HEK293T (cell line): ENCODE measurements at regions not wholly inside any gene's neighbourhood (a gene's known extent, or its start where the extent isn't known, plus 50 kb on each side); places are given as distances from the start of the nearest gene placed in this dataset.

ENCODE experiments used
- CTCF ChIA-PET: fragments of 350-600 bp; formaldehyde crosslinking; extraction: SDS; loops from one replicate; lab custom pipeline; 2021; ENCODE audit warnings: antibody characterized with exemption, inconsistent platforms; lab: Yijun Ruan, JAX
- POLR2A ChIA-PET: fragments of 350-600 bp; formaldehyde crosslinking; extraction: SDS; loops from one replicate; lab custom pipeline; 2020; ENCODE audit warnings: antibody characterized with exemption, inconsistent platforms; lab: Yijun Ruan, JAX
- DNase-seq: peaks from one replicate; pipeline ENCODE4 v3.0.0; 2012; ENCODE audit warnings: mixed read lengths; ENCODE audit errors: extremely low spot score
- ARNT ChIP-seq: fragments of 450-650 bp; IDR thresholded peaks from 2 replicates; pipeline ENCODE4 v1.6.1; 2017; ENCODE audit warnings: mild to moderate bottlenecking
- BHLHE40 ChIP-seq: fragments of 450-650 bp; IDR thresholded peaks from 2 replicates; pipeline ENCODE4 v1.6.1; 2016; ENCODE audit warnings: mild to moderate bottlenecking, moderate library complexity, borderline replicate concordance
- CTBP1 ChIP-seq: fragments of 450-650 bp; IDR thresholded peaks from 2 replicates; pipeline ENCODE4 v1.6.1; 2016; ENCODE audit warnings: borderline replicate concordance
- ELF4 ChIP-seq: fragments of 450-650 bp; IDR thresholded peaks from 2 replicates; pipeline ENCODE4 v1.6.1; 2017; ENCODE audit warnings: antibody characterized with exemption
- FOXA1 ChIP-seq: fragments of 450-650 bp; IDR thresholded peaks from 2 replicates; pipeline ENCODE4 v1.6.1; 2016; ENCODE audit warnings: mild to moderate bottlenecking
- FOXK2 ChIP-seq: fragments of 450-650 bp; IDR thresholded peaks from 2 replicates; pipeline ENCODE4 v1.6.1; 2016; ENCODE audit warnings: mild to moderate bottlenecking
- FOXM1 ChIP-seq: fragments of 450-650 bp; IDR thresholded peaks from 2 replicates; pipeline ENCODE4 v1.6.1; 2017; ENCODE audit warnings: mild to moderate bottlenecking, borderline replicate concordance
- HDGF ChIP-seq: fragments of 450-650 bp; IDR thresholded peaks from 2 replicates; pipeline ENCODE4 v1.6.1; 2017; ENCODE audit warnings: antibody characterized with exemption, borderline replicate concordance
- L3MBTL2 ChIP-seq: fragments of 450-650 bp; conservative IDR thresholded peaks from 2 replicates; pipeline ENCODE4 v1.6.1; 2016; ENCODE audit warnings: mild to moderate bottlenecking
- LEF1 ChIP-seq: fragments of 450-650 bp; IDR thresholded peaks from 2 replicates; pipeline ENCODE4 v1.6.1; 2017; ENCODE audit warnings: mild to moderate bottlenecking, borderline replicate concordance
- NFRKB ChIP-seq: fragments of 450-650 bp; IDR thresholded peaks from 2 replicates; pipeline ENCODE4 v1.6.1; 2016; ENCODE audit warnings: mild to moderate bottlenecking, moderate library complexity
- SP1 ChIP-seq: fragments of 450-650 bp; IDR thresholded peaks from 2 replicates; pipeline ENCODE4 v1.6.1; 2017
- SUZ12 ChIP-seq: fragments of 450-650 bp; IDR thresholded peaks from 2 replicates; pipeline ENCODE4 v1.6.1; 2016; ENCODE audit warnings: mild to moderate bottlenecking
- TARDBP ChIP-seq: fragments of 450-650 bp; IDR thresholded peaks from 2 replicates; pipeline ENCODE4 v1.6.1; 2016
- ZNF384 ChIP-seq: fragments of 450-650 bp; IDR thresholded peaks from 2 replicates; pipeline ENCODE4 v1.6.1; 2016
- TF ChIP-seq, protein P1 (sequence below): fragments of 450-650 bp; IDR thresholded peaks from 2 replicates; pipeline ENCODE4 v1.6.1; 2016

DNA sequence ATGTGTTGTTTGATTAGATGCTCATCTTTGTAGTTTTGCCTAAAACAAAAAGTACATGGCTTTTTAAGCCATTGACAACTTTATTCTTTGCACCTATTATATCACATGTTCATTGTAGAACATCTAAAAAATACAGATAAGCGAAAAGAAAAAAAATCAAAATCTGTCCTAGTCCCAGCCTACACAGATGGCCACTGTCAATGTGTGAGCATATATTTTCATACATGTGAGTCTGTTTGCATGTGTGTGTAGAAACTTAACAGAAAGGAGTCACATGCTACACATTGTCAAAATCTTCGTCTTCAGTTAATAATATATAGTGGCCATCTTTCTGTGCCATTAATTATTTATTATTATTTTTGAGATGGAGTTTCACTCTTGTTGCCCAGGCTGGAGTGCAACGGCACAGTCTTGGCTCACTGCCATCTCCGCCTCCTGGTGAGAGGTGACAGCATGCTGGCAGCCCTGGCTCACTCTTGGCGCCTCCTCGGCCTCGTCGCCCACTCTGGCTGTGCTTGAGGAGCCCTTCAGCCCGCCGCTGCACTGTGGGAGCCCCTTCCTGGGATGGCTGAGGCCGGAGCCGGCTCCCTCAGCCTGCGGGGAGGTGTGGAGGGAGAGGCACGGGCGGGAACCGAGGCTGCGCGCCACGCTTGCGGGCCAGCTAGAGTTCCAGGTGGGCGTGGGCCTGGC lies 68.5 kb upstream of the AMZ2 start:
- DNase-seq, result no peak
- POLR2A ChIA-PET, result no interaction called here
- TF ChIP-seq L3MBTL2 (no peak), FOXM1 (no peak), ARNT (no peak), FOXK2 (no peak), FOXA1 (no peak), NFRKB (no peak), TARDBP (no peak), BHLHE40 (no peak), CTBP1 (no peak)
- CTCF ChIA-PET, result interaction anchor here (1.5 kb wide), 1 partner anchor 21 kb away, joined by 6 read pairs; no protein-coding TSS in a partner anchor

DNA sequence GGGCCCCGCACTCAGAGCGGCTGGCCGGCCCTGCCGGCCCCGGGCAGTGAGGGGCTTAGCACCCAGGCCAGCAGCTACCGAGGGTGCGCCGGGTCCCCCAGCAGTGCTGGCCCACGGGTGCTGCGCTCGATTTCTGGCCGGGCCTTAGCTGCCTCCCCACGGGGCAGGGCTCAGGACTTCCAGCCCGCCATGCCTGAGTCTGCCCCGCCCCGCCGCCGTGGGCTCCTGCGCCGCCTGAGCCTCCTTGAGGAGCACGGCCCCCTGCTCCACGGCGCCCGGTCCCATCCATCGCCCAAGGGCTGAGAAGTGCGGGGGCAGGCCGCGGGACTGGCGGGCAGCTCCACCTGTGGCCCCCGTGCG lies 67.9 kb upstream of the AMZ2 start:
- POLR2A ChIA-PET, result no interaction called here

DNA sequence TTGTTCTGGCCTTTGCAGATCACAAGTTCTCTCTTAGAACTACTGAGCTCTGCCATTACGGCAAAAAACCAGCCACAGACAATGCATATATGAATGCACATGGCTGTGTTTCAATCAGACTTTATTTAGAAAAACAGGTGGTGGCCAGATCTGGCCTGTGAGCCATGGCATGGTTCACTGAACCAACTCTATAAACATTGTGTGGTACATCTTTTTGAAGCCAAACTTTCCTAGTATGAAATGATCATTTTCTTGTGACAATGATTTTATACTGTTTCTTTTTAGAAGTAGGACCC lies 65.9 kb upstream of the AMZ2 start:
- DNase-seq, result no peak
- CTCF ChIA-PET, result interaction anchor here (0.7 kb wide), 1 partner anchor 12 kb away, joined by 5 read pairs; no protein-coding TSS in a partner anchor
- no peak for TF ChIP-seq ARNT
- TF ChIP-seq, protein P1, sequence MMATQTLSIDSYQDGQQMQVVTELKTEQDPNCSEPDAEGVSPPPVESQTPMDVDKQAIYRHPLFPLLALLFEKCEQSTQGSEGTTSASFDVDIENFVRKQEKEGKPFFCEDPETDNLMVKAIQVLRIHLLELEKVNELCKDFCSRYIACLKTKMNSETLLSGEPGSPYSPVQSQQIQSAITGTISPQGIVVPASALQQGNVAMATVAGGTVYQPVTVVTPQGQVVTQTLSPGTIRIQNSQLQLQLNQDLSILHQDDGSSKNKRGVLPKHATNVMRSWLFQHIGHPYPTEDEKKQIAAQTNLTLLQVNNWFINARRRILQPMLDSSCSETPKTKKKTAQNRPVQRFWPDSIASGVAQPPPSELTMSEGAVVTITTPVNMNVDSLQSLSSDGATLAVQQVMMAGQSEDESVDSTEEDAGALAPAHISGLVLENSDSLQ, result no peak
- no peak for TF ChIP-seq ZNF384
- TF ChIP-seq TARDBP, result no peak
- no peak for TF ChIP-seq FOXK2
- TF ChIP-seq ELF4, result no peak
- TF ChIP-seq FOXA1, result no peak
- TF ChIP-seq NFRKB, result no peak
- no peak for TF ChIP-seq SUZ12
- no peak for TF ChIP-seq HDGF
- no peak for TF ChIP-seq FOXM1
- no peak for TF ChIP-seq BHLHE40
- no peak for TF ChIP-seq CTBP1
- POLR2A ChIA-PET, result no interaction called here

More for the DNA sequence above, 67.9 kb upstream of the AMZ2 start:
- CTCF ChIA-PET, result interaction anchor here (1.5 kb wide), 1 partner anchor 21 kb away, joined by 6 read pairs; no protein-coding TSS in a partner anchor
- no peak for DNase-seq
- TF ChIP-seq CTBP1, result no peak
- TF ChIP-seq, protein P1, result no peak

DNA sequence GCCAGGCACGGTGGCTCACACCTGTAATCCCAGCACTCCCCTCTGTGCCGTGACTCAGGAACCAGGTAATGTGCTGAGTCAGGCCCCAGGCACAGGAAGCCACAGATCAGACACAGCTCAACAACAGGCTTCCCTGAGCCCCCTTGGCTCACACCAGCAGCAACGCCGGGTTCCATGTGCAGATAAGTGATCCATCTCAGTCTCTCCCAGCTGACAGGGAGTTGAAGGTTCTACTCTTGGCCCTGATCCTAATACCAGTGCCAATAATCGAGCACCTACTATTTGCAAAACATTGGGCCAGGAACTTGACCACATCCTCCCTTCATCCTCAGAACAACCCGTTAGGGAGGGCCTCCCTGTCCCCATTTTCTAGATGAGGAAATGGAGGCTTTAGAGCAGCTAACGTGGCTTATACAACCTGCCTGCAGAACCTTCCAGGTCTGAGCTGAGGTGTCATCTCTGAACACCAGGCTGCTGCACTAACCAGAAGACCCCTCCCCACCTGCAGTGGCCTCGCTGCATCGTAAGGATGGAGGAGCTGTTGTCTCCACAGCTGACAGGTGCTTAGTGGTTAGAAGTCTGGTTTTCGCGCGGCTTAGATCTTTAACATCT lies 64.8 kb upstream of the AMZ2 start:
- DNase-seq, result no peak
- TF ChIP-seq FOXM1, result no peak
- TF ChIP-seq, protein P1, result no peak
- TF ChIP-seq ARNT, result no peak
- TF ChIP-seq SUZ12, result no peak
- TF ChIP-seq HDGF, result no peak
- TF ChIP-seq ZNF384, result no peak
- TF ChIP-seq CTBP1, result no peak
- no peak for TF ChIP-seq FOXK2
- no peak for TF ChIP-seq LEF1
- CTCF ChIA-PET, result no interaction called here
- POLR2A ChIA-PET, result interaction anchor here (0.8 kb wide), 1 partner anchor 65 kb away, joined by 3 read pairs; the partner anchor contains the start of gene AMZ2

DNA sequence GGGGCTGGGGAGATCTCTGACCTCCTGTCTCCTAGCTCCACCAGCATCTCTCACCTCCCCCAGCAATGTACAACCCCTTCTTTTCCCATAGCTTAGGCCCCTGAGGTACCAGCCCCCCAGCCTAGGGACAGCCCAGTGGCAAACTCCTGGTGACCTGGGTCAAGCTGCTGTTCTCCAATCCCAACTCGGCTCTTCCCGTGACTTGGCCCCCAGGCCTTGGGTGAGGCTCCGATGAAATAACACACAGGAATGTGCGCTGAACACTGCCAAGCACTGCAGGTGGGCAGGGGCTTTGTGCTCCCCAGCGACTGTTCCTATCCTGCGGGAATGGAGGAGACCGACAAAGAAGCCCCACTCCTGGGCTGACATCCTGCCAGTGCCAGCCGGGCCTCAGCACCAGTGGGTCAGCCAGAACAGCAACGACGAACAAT lies 63.7 kb upstream of the AMZ2 start:
- no peak for DNase-seq
- no peak for TF ChIP-seq FOXA1
- no peak for TF ChIP-seq FOXK2
- no peak for TF ChIP-seq HDGF
- TF ChIP-seq, protein P1, result no peak
- no peak for TF ChIP-seq CTBP1
- ChIA-PET POLR2A (interaction anchor here (0.8 kb wide), 1 partner anchor 64 kb away, joined by 3 read pairs; the partner anchor contains the start of gene AMZ2), CTCF (interaction anchor here (0.6 kb wide), 1 partner anchor 11 kb away, joined by 3 read pairs; no protein-coding TSS in a partner anchor)

DNA sequence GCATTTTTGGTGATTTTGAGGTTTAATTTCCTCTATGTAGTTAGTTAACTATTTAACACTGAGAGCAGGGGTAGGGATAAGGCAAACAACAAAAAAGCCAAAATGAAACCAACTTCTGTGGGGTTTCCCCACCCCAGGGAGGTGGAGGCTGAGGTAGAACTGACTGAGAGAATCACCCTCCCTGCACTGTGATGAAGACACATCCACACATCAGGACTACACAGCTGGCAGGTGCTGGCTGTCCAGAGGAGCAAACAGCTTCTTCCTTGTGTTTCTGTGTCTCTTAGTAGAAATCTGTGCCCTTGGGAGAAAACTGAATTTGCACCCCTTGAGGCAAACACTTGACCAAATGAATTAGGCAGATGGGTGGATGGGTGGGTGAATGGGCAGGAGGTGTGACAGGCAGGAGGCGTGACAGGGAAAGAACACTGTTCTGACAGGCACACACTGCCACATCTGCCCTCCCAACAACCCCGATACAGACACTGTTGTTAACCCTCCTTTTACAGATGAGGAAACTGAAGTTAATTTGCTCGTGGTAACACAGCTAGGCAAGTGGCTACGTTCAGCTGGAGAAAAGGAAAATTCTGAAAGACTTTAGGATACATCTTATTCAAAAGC lies 62.9 kb upstream of the AMZ2 start:
- ChIA-PET CTCF (interaction anchor here (1.7 kb wide), 1 partner anchor 15 kb away, joined by 9 read pairs; no protein-coding TSS in a partner anchor), POLR2A (no interaction called here)
- no peak for DNase-seq

More for the DNA sequence above, 62.9 kb upstream of the AMZ2 start:
- TF ChIP-seq NFRKB (no peak), FOXK2 (no peak), L3MBTL2 (no peak), TARDBP (no peak), SP1 (no peak), HDGF (no peak)
